ENCODE measurements at regions not wholly inside any gene's neighbourhood (a gene's known extent, or its start where the extent isn't known, plus 50 kb on each side); places are given as distances from the start of the nearest gene placed in this dataset.

- Histone ChIP-seq H3K4me3 (no peak overlapping the region), H3K36me3 (no peaks in the 10 kb centered on the region), H3K27ac (replicated peaks in 1 of 4) (no peak overlapping the region), H3K27me3 (no peaks in the 10 kb centered on the region), H3K4me1 (no peaks in the 10 kb centered on the region), H3K9me3 (peaks cover 0 to 3% (median 0%) of the 10 kb centered on the region in 4 donors)
- no peak for DNase-seq (ENCODE audit: extremely low spot score)
- intact Hi-C loops (cut with DNase I): no loop called here
- TF ChIP-seq POLR2AphosphoS5 (IDR thresholded peaks at IDR 0.05) (no peak), CTCF (IDR thresholded peaks at IDR 0.05) (no peak), EP300 (IDR thresholded peaks at IDR 0.05) (no peak), POLR2A (IDR thresholded peaks at IDR 0.05; ENCODE audit: low read depth) (no peak)
- WGBS: 90% methylated on average over 1 of the region's 1 CpG
These were observed 155.4 kb downstream of the ASB1 start for GRCh38 chr2:238582159-238582558.

GRCh38 chr2:238584617-238585016 lies 157.9 kb downstream of the ASB1 start:
- H3K9me3 ChIP-seq: peaks cover 0 to 3% (median 0%) of the 10 kb centered on the region in 4 donors
- no peaks in the 10 kb centered on the region for H3K4me1 ChIP-seq
- intact Hi-C loops (cut with DNase I): no loop called here
- H3K4me3 ChIP-seq: no peak overlapping the region
- H3K36me3 ChIP-seq: no peaks in the 10 kb centered on the region
- H3K27ac ChIP-seq (replicated peaks in 1 of 4): no peak overlapping the region
- no peak for TF ChIP-seq POLR2AphosphoS5 (IDR thresholded peaks at IDR 0.05)
- no peak for TF ChIP-seq EP300 (IDR thresholded peaks at IDR 0.05)
- no peak for TF ChIP-seq CTCF (IDR thresholded peaks at IDR 0.05)
- no peak for TF ChIP-seq POLR2A (IDR thresholded peaks at IDR 0.05; ENCODE audit: low read depth)
- 89% methylated on average over 4 of the region's 4 CpGs for WGBS
- DNase-seq (ENCODE audit: extremely low spot score): peak; percentile 81
- H3K27me3 ChIP-seq: no peaks in the 10 kb centered on the region

GRCh38 chr2:238585836-238586821 lies 159.4 kb downstream of the ASB1 start:
- Histone ChIP-seq H3K27ac (replicated peaks in 1 of 4) (no peak overlapping the region), H3K4me1 (no peaks in the 10 kb centered on the region), H3K9me3 (peaks cover 0 to 3% (median 0%) of the 10 kb centered on the region in 4 donors), H3K4me3 (no peak overlapping the region), H3K36me3 (no peaks in the 10 kb centered on the region), H3K27me3 (no peaks in the 10 kb centered on the region)
- intact Hi-C loops (cut with DNase I): no loop called here
- DNase-seq (ENCODE audit: extremely low spot score): peak; percentile 90
- 79% methylated on average over 21 of the region's 34 CpGs for WGBS
- TF ChIP-seq POLR2A (IDR thresholded peaks at IDR 0.05; ENCODE audit: low read depth): no peak
- TF ChIP-seq POLR2AphosphoS5 (IDR thresholded peaks at IDR 0.05): no peak
- no peak for TF ChIP-seq EP300 (IDR thresholded peaks at IDR 0.05)
- TF ChIP-seq CTCF (IDR thresholded peaks at IDR 0.05): no peak

DNA sequence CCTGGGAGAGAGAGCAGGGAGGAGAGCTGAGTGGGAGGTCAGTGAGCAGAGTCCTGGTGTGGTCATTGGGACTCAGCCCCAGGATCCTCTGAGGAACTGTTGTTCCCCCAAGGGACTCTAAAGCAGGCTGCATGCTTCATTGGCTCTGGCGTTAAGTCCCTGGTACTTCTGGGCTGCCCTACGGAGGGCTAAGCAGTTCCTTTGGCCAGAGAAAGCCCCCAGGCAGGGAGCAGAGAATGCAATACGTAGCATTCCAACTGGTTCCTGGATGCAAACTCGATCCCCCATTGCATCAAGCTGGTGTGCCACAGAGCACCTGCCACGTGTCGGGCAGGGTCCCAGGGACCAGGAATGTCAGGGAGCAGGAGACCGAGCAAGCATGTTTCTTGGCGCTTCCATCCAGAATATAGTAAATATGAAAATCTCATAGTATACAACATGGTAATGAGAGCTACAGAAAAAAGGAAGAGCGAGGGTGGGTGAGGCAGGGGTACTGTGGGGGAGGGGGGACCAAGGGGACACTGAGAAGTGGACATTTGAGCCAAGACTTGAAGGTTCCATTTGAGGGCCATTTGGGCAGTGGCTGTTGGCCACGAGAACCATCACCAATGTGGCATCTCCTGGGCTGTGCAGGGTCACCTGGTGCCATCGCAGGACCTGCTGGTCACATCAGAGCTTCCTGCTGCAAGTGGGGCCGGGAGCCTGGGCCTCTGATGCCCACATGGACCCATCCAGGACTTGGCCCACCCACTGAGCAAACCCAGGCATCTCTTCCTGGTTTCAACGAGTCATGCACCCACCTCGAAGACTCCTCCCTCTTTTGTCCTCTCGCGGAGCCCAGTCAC lies 160.4 kb downstream of the ASB1 start:
- H3K27me3 ChIP-seq: no peaks in the 10 kb centered on the region
- H3K4me1 ChIP-seq: no peaks in the 10 kb centered on the region

More for the DNA sequence above, 160.4 kb downstream of the ASB1 start:
- Histone ChIP-seq H3K36me3 (no peaks in the 10 kb centered on the region), H3K27ac (replicated peaks in 1 of 4) (no peak overlapping the region), H3K4me3 (no peak overlapping the region), H3K9me3 (peaks cover 0 to 3% (median 0%) of the 10 kb centered on the region in 4 donors)
- 88% methylated on average over 12 of the region's 16 CpGs for WGBS
- no peak for TF ChIP-seq POLR2AphosphoS5 (IDR thresholded peaks at IDR 0.05)
- no peak for TF ChIP-seq EP300 (IDR thresholded peaks at IDR 0.05)
- no peak for TF ChIP-seq POLR2A (IDR thresholded peaks at IDR 0.05; ENCODE audit: low read depth)
- no peak for TF ChIP-seq CTCF (IDR thresholded peaks at IDR 0.05)
- intact Hi-C loops (cut with DNase I): no loop called here
- peak; percentile 83 for DNase-seq (ENCODE audit: extremely low spot score)

Data from esophagus muscularis mucosa (tissue), 4 donors.